Kidney (tissue), 13 donors: ENCODE measurements at regions not wholly inside any gene's neighbourhood (a gene's known extent, or its start where the extent isn't known, plus 50 kb on each side); places are given as distances from the start of the nearest gene placed in this dataset.

Experiments
- DNase-seq, 5 donors: peaks; one replicate each; pipeline ENCODE4 v3.0.0-alpha.2; 2013 to 2020
- FAIRE-seq: peaks from 2 replicates; lab custom pipeline; 2012; peaks lifted over from hg19 to GRCh38; lab: Jason Lieb, UNC
- H3K27ac ChIP-seq, 2 donors: one replicate each; pipeline ENCODE4 v1.7.0; 2013; ENCODE audit warnings: low read depth in 2 of 2, low read length in 2 of 2, inconsistent platforms in 1 of 2
- H3K27me3 ChIP-seq: one replicate; pipeline ENCODE4 v1.7.1; 2013; ENCODE audit warnings: low read length, inconsistent platforms; ENCODE audit not compliant: control insufficient read depth, insufficient read depth
- H3K36me3 ChIP-seq, 3 donors: one replicate each; pipeline versions ENCODE4 v1.7.0 to v1.7.1; 2013; ENCODE audit warnings: low read length in 3 of 3, control low read depth in 1 of 3, inconsistent platforms in 1 of 3; ENCODE audit not compliant: insufficient read depth in 3 of 3, control insufficient read depth in 2 of 3
- H3K4me1 ChIP-seq, 3 donors: one replicate each; pipeline versions ENCODE4 v1.7.0 to v1.7.1; 2013; ENCODE audit warnings: low read length in 3 of 3, inconsistent platforms in 1 of 3, low read depth in 1 of 3; ENCODE audit not compliant: control insufficient read depth in 2 of 3, insufficient read depth in 2 of 3
- H3K4me3 ChIP-seq, 3 donors: one replicate each; pipeline versions ENCODE4 v1.7.0 to v1.8.1; 2013; ENCODE audit warnings: low read length in 3 of 3, control low read depth in 1 of 3, inconsistent platforms in 1 of 3
- H3K9ac ChIP-seq, 3 donors: one replicate each; pipeline versions ENCODE4 v1.7.0 to v1.7.1; 2013; ENCODE audit warnings: low read length in 3 of 3, control low read depth in 1 of 3, inconsistent platforms in 1 of 3
- H3K9me3 ChIP-seq, 3 donors: one replicate each; pipeline versions ENCODE4 v1.7.0 to v1.7.1; 2013; ENCODE audit warnings: low read length in 3 of 3, control low read depth in 1 of 3, inconsistent platforms in 1 of 3; ENCODE audit not compliant: control insufficient read depth in 2 of 3, insufficient read depth in 1 of 3
- intact Hi-C: fragments of 100-400 bp; cut with DNase I; formaldehyde crosslinking; loops from one replicate; pipeline ENCODE4 v1.11.1; 2022
- TF ChIP-seq, protein P1 (sequence below): IDR thresholded peaks from 3 replicates; pipeline ENCODE4 v1.5.1; 2012; ENCODE audit warnings: mild to moderate bottlenecking, moderate library complexity, borderline replicate concordance; ENCODE audit not compliant: insufficient read depth; ENCODE audit errors: extremely low read depth
- donor health status: control.
- donor health status: control.
- donor health status: control.
- donor health status: control.
- donor health status: control.
- donor health status: DM: yes; HTN: yes; CAD: no.
- donor health status: Normal renal cell carcinoma (clear cell type).

DNA sequence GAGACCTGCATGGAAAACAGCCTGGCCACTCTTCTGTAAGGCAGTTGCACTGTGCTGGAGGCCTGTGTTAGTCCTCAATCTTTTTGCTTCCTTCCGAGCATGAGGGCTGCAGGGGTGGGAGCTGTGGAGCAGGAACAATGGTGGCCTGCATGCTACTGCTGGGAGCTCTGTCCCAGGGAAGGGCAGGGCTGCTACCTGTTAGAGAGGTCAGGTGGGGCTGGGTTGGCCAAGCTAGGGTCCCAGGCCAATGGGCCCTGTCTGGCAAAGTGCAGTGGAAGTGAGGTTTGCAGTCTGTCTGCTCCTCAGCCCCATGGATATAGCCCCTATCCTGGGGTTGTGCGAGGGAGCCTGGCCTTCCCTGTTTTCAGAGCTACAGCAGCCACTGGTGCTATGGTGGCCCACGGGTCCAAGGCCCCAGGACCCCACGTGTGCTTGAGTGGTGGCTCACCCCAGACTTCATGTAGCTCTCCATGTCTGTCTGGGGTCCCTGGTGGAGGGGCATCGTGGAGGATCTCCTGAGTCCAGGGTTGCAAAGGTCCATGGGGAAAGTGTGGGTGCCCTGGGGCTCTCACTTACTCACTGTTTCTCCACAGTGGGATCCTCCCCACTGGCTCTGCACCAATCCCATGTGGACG, 1212.6 kb upstream of the NXPH2 start:
- Histone ChIP-seq H3K27me3 (no peaks in the 10 kb centered on the region), H3K36me3 (no peaks in the 10 kb centered on the region), H3K9ac (no peak overlapping the region), H3K4me3 (no peak overlapping the region), H3K4me1 (no peaks in the 10 kb centered on the region), H3K9me3 (no peaks in the 10 kb centered on the region), H3K27ac (no peak overlapping the region)
- intact Hi-C loops: no loop called here
- no peak for FAIRE-seq
- TF ChIP-seq, protein P1, sequence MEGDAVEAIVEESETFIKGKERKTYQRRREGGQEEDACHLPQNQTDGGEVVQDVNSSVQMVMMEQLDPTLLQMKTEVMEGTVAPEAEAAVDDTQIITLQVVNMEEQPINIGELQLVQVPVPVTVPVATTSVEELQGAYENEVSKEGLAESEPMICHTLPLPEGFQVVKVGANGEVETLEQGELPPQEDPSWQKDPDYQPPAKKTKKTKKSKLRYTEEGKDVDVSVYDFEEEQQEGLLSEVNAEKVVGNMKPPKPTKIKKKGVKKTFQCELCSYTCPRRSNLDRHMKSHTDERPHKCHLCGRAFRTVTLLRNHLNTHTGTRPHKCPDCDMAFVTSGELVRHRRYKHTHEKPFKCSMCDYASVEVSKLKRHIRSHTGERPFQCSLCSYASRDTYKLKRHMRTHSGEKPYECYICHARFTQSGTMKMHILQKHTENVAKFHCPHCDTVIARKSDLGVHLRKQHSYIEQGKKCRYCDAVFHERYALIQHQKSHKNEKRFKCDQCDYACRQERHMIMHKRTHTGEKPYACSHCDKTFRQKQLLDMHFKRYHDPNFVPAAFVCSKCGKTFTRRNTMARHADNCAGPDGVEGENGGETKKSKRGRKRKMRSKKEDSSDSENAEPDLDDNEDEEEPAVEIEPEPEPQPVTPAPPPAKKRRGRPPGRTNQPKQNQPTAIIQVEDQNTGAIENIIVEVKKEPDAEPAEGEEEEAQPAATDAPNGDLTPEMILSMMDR: no peak
- DNase-seq: peak in 1 of 5 donors; percentile 63

DNA sequence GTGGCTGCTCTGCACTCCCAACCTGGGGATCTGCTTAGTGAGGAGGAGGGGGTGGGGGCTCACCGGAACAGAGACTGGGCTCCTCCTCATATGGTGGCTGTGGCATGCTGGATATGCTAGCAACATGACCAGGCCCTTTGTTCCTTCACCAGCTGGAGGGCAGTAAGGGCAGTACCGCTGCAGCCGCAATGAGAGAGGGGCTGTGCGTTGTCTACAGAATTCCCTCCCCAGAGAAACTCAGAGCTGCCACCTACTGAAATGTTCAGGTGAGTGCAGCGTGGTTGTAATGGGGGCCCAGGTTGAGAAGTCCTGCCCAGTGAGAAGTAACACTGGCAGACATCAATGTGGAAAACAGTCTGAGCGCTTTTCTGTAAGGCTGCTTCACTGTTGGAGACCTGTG, 1211.9 kb upstream of the NXPH2 start:
- Histone ChIP-seq H3K4me1 (no peaks in the 10 kb centered on the region), H3K9me3 (no peaks in the 10 kb centered on the region), H3K27ac (no peak overlapping the region), H3K4me3 (no peak overlapping the region), H3K9ac (no peak overlapping the region), H3K36me3 (no peaks in the 10 kb centered on the region), H3K27me3 (no peaks in the 10 kb centered on the region)
- DNase-seq: peak in 1 of 5 donors; percentile 35
- TF ChIP-seq, protein P1: no peak
- intact Hi-C loops: no loop called here
- no peak for FAIRE-seq

DNA sequence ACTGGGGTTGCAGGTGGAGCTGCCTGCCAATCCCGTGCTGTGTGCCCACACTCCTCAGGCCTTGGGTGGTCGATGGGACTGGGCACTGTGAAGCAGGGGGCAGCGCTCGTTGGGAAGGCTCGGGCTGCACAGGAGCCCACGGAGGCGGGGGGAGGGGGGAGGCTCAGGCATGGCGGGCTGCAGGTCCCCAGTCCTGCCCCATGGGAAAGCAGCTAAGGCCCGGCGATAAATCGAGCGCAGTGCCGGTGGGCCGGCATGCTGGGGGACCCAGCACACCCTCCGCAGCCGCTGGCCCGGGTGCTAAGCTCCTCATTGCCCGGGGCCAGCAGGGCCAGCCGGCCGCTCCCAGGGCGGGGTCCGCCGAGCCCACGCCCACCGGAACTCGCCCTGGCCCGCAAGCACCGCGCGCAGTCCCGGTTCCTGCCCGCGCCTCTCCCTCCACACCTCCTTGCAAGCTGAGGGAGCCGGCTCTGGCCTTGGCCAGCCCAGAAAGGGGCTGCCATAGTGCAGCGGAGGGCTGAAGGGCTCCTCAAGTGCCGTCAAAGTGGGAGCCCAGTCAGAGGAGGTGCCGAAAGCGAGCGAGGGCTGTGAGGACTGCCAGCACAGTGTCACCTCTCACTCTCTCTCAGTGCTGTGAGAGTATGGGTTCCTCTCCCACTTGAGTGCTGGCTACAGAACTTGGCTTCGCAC, 1210.6 kb upstream of the NXPH2 start:
- Histone ChIP-seq H3K9ac (no peak overlapping the region), H3K36me3 (no peaks in the 10 kb centered on the region), H3K4me3 (no peak overlapping the region), H3K27me3 (no peaks in the 10 kb centered on the region), H3K9me3 (no peaks in the 10 kb centered on the region), H3K27ac (no peak overlapping the region), H3K4me1 (no peaks in the 10 kb centered on the region)
- DNase-seq: peak in 1 of 5 donors; percentile 56
- no peak for FAIRE-seq
- intact Hi-C loops: no loop called here
- TF ChIP-seq, protein P1: no peak
